Femur (tissue), 1 donor: ENCODE measurements at regions not wholly inside any gene's neighbourhood (a gene's known extent, or its start where the extent isn't known, plus 50 kb on each side); places are given as distances from the start of the nearest gene placed in this dataset.
"Not testable (repeated sequence)": the region's sequence is repeated elsewhere in the genome, so short reads cannot be mapped to it uniquely, and the experiment has no call there.

Experiments used
- DNase-seq: peaks from one replicate; pipeline ENCODE4 v3.0.0-alpha.2; 2017

GRCh38 chr14:51595881-51596455 is 55.7 kb upstream of the FRMD6 start:
- DNase-seq: no peak

GRCh38 chr14:51596488-51597117 is 55.1 kb upstream of the FRMD6 start:
- DNase-seq: peak; percentile 71

- DNase-seq: peak; percentile 65
Observed at GRCh38 chr14:51597261-51598001, 54.3 kb upstream of the FRMD6 start.

GRCh38 chr14:51598924-51599600 is 52.6 kb upstream of the FRMD6 start:
- DNase-seq: not testable (repeated sequence)

- no peak for DNase-seq
Observed at GRCh38 chr14:51600658-51601057, 51.1 kb upstream of the FRMD6 start.
